ENCODE measurements at regions not wholly inside any gene's neighbourhood (a gene's known extent, or its start where the extent isn't known, plus 50 kb on each side); places are given as distances from the start of the nearest gene placed in this dataset.

- DNase-seq, result no peak
- H3K27ac ChIP-seq, result no peak overlapping the region
- WGBS, 2 donors, result 87 to 92% methylated on average over 1 of the region's 1 CpG
- no peak overlapping the region for H3K4me3 ChIP-seq
- H3K36me3 ChIP-seq, result no peaks in the 10 kb centered on the region
- peaks cover 0 to 16% (median 0%) of the 10 kb centered on the region in 4 donors for H3K27me3 ChIP-seq
- TF ChIP-seq CTCF (IDR thresholded peaks at IDR 0.05) (no peak), POLR2A (IDR thresholded peaks at IDR 0.05) (no peak)
- peaks cover 0 to 23% (median 12%) of the 10 kb centered on the region in 3 donors for H3K4me1 ChIP-seq
- intact Hi-C loops (cut with DNase I), result no loop called here
- H3K9me3 ChIP-seq, result no peaks in the 10 kb centered on the region
Measured at GRCh38 chr9:87193151-87193550, 245.8 kb upstream of the GAS1 start.

- Histone ChIP-seq H3K4me3 (no peak overlapping the region), H3K4me1 (peaks cover 0 to 23% (median 12%) of the 10 kb centered on the region in 3 donors), H3K36me3 (no peaks in the 10 kb centered on the region), H3K27ac (no peak overlapping the region), H3K9me3 (no peaks in the 10 kb centered on the region), H3K27me3 (peaks cover 0 to 18% (median 0%) of the 10 kb centered on the region in 4 donors)
- no peak for DNase-seq
- TF ChIP-seq POLR2A (IDR thresholded peaks at IDR 0.05) (no peak), CTCF (IDR thresholded peaks at IDR 0.05) (no peak)
- 45 to 48% methylated on average over 9 of the region's 9 CpGs for WGBS, 2 donors
- intact Hi-C loops (cut with DNase I), result no loop called here
Measured at GRCh38 chr9:87193925-87194868, 246.9 kb upstream of the GAS1 start.

GRCh38 chr9:87195306-87195705, 248.0 kb upstream of the GAS1 start:
- no peak overlapping the region for H3K27ac ChIP-seq
- no peaks in the 10 kb centered on the region for H3K9me3 ChIP-seq
- TF ChIP-seq POLR2A (IDR thresholded peaks at IDR 0.05) (no peak), CTCF (IDR thresholded peaks at IDR 0.05) (no peak)
- no peak for DNase-seq
- peaks cover 0 to 23% (median 12%) of the 10 kb centered on the region in 3 donors for H3K4me1 ChIP-seq
- intact Hi-C loops (cut with DNase I), result no loop called here
- no peaks in the 10 kb centered on the region for H3K36me3 ChIP-seq
- H3K27me3 ChIP-seq, result peaks cover 0 to 18% (median 0%) of the 10 kb centered on the region in 4 donors
- H3K4me3 ChIP-seq, result no peak overlapping the region

GRCh38 chr9:87197349-87198130, 250.2 kb upstream of the GAS1 start:
- Histone ChIP-seq H3K4me3 (no peak overlapping the region), H3K9me3 (no peaks in the 10 kb centered on the region), H3K27me3 (peaks cover 0 to 18% (median 0%) of the 10 kb centered on the region in 4 donors), H3K27ac (no peak overlapping the region), H3K36me3 (no peaks in the 10 kb centered on the region), H3K4me1 (peaks cover 0 to 23% (median 12%) of the 10 kb centered on the region in 3 donors)
- no peak for TF ChIP-seq CTCF (IDR thresholded peaks at IDR 0.05)
- TF ChIP-seq POLR2A (IDR thresholded peaks at IDR 0.05), result no peak
- DNase-seq, result no peak
- intact Hi-C loops (cut with DNase I), result no loop called here
- WGBS, 2 donors, result 87 to 92% methylated on average over 10 of the region's 10 CpGs

GRCh38 chr9:87198716-87199115, 251.4 kb upstream of the GAS1 start:
- intact Hi-C loops (cut with DNase I), result no loop called here
- peaks cover 0 to 18% (median 0%) of the 10 kb centered on the region in 4 donors for H3K27me3 ChIP-seq

More at GRCh38 chr9:87198716-87199115, 251.4 kb upstream of the GAS1 start:
- Histone ChIP-seq H3K9me3 (no peaks in the 10 kb centered on the region), H3K27ac (no peak overlapping the region), H3K4me1 (peaks cover 0 to 23% (median 12%) of the 10 kb centered on the region in 3 donors), H3K36me3 (no peaks in the 10 kb centered on the region), H3K4me3 (no peak overlapping the region)
- 48 to 49% methylated on average over 3 of the region's 3 CpGs for WGBS, 2 donors
- TF ChIP-seq POLR2A (IDR thresholded peaks at IDR 0.05), result no peak
- no peak for TF ChIP-seq CTCF (IDR thresholded peaks at IDR 0.05)
- no peak for DNase-seq
